Effector memory CD8-positive, alpha-beta T cell (primary cell): ENCODE measurements at regions not wholly inside any gene's neighbourhood (a gene's known extent, or its start where the extent isn't known, plus 50 kb on each side); places are given as distances from the start of the nearest gene placed in this dataset.

Experiments used
- ATAC-seq: fragments of 150-1000 bp; cut with Tn5 transposase; replicated peaks from 2 replicates; pipeline ENCODE4 v1.10.0; 2021; ENCODE audit warnings: mild to moderate bottlenecking, moderate library complexity
- DNase-seq, 3 experiments: peaks; one replicate each; pipeline ENCODE4 v3.0.0; 2021
- H3K27ac Mint-ChIP-seq, 2 donors: one replicate each; pipeline ENCODE4 v1.8.0; 2022; ENCODE audit warnings: mild to moderate bottlenecking in 2 of 2, mixed read lengths in 2 of 2, moderate library complexity in 2 of 2
- H3K27me3 Mint-ChIP-seq, 2 donors: one replicate each; pipeline ENCODE4 v1.8.0; 2022; ENCODE audit warnings: mixed read lengths in 2 of 2
- H3K36me3 Mint-ChIP-seq: one replicate; pipeline ENCODE4 v1.8.0; 2022; ENCODE audit warnings: mild to moderate bottlenecking, moderate library complexity, mixed read lengths; ENCODE audit not compliant: insufficient read depth
- H3K4me1 Mint-ChIP-seq, 2 donors: one replicate each; pipeline ENCODE4 v1.8.0; 2022; ENCODE audit warnings: low read depth in 2 of 2, mixed read lengths in 2 of 2
- H3K4me3 Mint-ChIP-seq, 2 donors: one replicate each; pipeline ENCODE4 v1.8.0; 2022; ENCODE audit warnings: mild to moderate bottlenecking in 2 of 2, mixed read lengths in 2 of 2, moderate library complexity in 2 of 2
- H3K9me3 Mint-ChIP-seq, 2 donors: one replicate each; pipeline ENCODE4 v1.8.0; 2022; ENCODE audit warnings: mixed read lengths in 2 of 2

- Mint-ChIP-seq H3K9me3 (peaks cover 0 to 2% of the 10 kb centered on the region in 2 donors), H3K4me3 (no peak overlapping the region), H3K36me3 (no peaks in the 10 kb centered on the region), H3K27ac (no peak overlapping the region), H3K4me1 (no peaks in the 10 kb centered on the region), H3K27me3 (peaks cover 0 to 6% of the 10 kb centered on the region in 2 donors)
- ATAC-seq = no peak
- no peak for DNase-seq
Measured at GRCh38 chr6:97423190-97423589, 140.2 kb upstream of the MMS22L start.

GRCh38 chr6:97427648-97428047 is 144.6 kb upstream of the MMS22L start:
- Mint-ChIP-seq H3K9me3 (peaks cover 0 to 2% of the 10 kb centered on the region in 2 donors), H3K27me3 (peaks cover 0 to 6% of the 10 kb centered on the region in 2 donors), H3K36me3 (no peaks in the 10 kb centered on the region), H3K27ac (no peak overlapping the region), H3K4me3 (no peak overlapping the region), H3K4me1 (no peaks in the 10 kb centered on the region)
- ATAC-seq = no peak
- DNase-seq = no peak

GRCh38 chr6:97437087-97437486 is 154.1 kb upstream of the MMS22L start:
- Mint-ChIP-seq H3K9me3 (no peaks in the 10 kb centered on the region), H3K27me3 (peaks cover 0 to 8% of the 10 kb centered on the region in 2 donors), H3K4me3 (no peak overlapping the region), H3K36me3 (no peaks in the 10 kb centered on the region), H3K27ac (no peak overlapping the region), H3K4me1 (no peaks in the 10 kb centered on the region)
- no peak for ATAC-seq
- DNase-seq = no peak

GRCh38 chr6:97438011-97438671 is 155.1 kb upstream of the MMS22L start:
- Mint-ChIP-seq H3K27ac (no peak overlapping the region), H3K27me3 (peaks cover 0 to 8% of the 10 kb centered on the region in 2 donors), H3K36me3 (no peaks in the 10 kb centered on the region), H3K9me3 (no peaks in the 10 kb centered on the region), H3K4me3 (no peak overlapping the region), H3K4me1 (no peaks in the 10 kb centered on the region)
- DNase-seq (no peak), ATAC-seq (no peak)

GRCh38 chr6:97440590-97441176 is 157.7 kb upstream of the MMS22L start:
- Mint-ChIP-seq H3K27me3 (no peaks in the 10 kb centered on the region), H3K36me3 (no peaks in the 10 kb centered on the region), H3K27ac (no peak overlapping the region), H3K9me3 (no peaks in the 10 kb centered on the region), H3K4me3 (no peak overlapping the region), H3K4me1 (no peaks in the 10 kb centered on the region)
- no peak for ATAC-seq
- DNase-seq = no peak

- Mint-ChIP-seq H3K36me3 (no peaks in the 10 kb centered on the region), H3K27ac (no peak overlapping the region), H3K27me3 (no peaks in the 10 kb centered on the region), H3K9me3 (no peaks in the 10 kb centered on the region), H3K4me1 (no peaks in the 10 kb centered on the region), H3K4me3 (no peak overlapping the region)
- no peak for ATAC-seq
- DNase-seq = no peak
Measured at GRCh38 chr6:97443408-97444080, 160.5 kb upstream of the MMS22L start.

GRCh38 chr6:97445407-97445806 is 162.4 kb upstream of the MMS22L start:
- no peaks in the 10 kb centered on the region for H3K27me3 Mint-ChIP-seq
- no peak overlapping the region for H3K27ac Mint-ChIP-seq
- no peak overlapping the region for H3K4me3 Mint-ChIP-seq
- DNase-seq (no peak), ATAC-seq (no peak)
- no peaks in the 10 kb centered on the region for H3K36me3 Mint-ChIP-seq
- H3K4me1 Mint-ChIP-seq = no peaks in the 10 kb centered on the region
- H3K9me3 Mint-ChIP-seq = no peaks in the 10 kb centered on the region

- H3K36me3 Mint-ChIP-seq = no peaks in the 10 kb centered on the region
- no peak overlapping the region for H3K4me3 Mint-ChIP-seq
- DNase-seq (no peak), ATAC-seq (no peak)
- H3K9me3 Mint-ChIP-seq = no peaks in the 10 kb centered on the region
- H3K4me1 Mint-ChIP-seq = no peaks in the 10 kb centered on the region
- no peak overlapping the region for H3K27ac Mint-ChIP-seq
- no peaks in the 10 kb centered on the region for H3K27me3 Mint-ChIP-seq
Measured at GRCh38 chr6:97449444-97449966, 166.5 kb upstream of the MMS22L start.

- DNase-seq (no peak), ATAC-seq (no peak)
- H3K27me3 Mint-ChIP-seq = no peaks in the 10 kb centered on the region
- H3K27ac Mint-ChIP-seq = no peak overlapping the region
- no peaks in the 10 kb centered on the region for H3K36me3 Mint-ChIP-seq
- no peak overlapping the region for H3K4me3 Mint-ChIP-seq
- no peaks in the 10 kb centered on the region for H3K4me1 Mint-ChIP-seq
- no peaks in the 10 kb centered on the region for H3K9me3 Mint-ChIP-seq
Measured at GRCh38 chr6:97450087-97450486, 167.1 kb upstream of the MMS22L start.

GRCh38 chr6:97456070-97456469 is 173.1 kb upstream of the MMS22L start:
- DNase-seq (no peak), ATAC-seq (no peak)
- Mint-ChIP-seq H3K27me3 (no peaks in the 10 kb centered on the region), H3K27ac (no peak overlapping the region), H3K36me3 (no peaks in the 10 kb centered on the region), H3K4me1 (no peaks in the 10 kb centered on the region), H3K9me3 (no peaks in the 10 kb centered on the region), H3K4me3 (no peak overlapping the region)

GRCh38 chr6:97459535-97459934 is 176.5 kb upstream of the MMS22L start:
- no peaks in the 10 kb centered on the region for H3K4me1 Mint-ChIP-seq
- no peaks in the 10 kb centered on the region for H3K36me3 Mint-ChIP-seq
- no peaks in the 10 kb centered on the region for H3K27me3 Mint-ChIP-seq
- H3K27ac Mint-ChIP-seq = no peak overlapping the region
- H3K4me3 Mint-ChIP-seq = no peak overlapping the region
- ATAC-seq = no peak
- no peak for DNase-seq
- no peaks in the 10 kb centered on the region for H3K9me3 Mint-ChIP-seq

GRCh38 chr6:97459986-97460385 is 177.0 kb upstream of the MMS22L start:
- H3K4me3 Mint-ChIP-seq = no peak overlapping the region
- no peak overlapping the region for H3K27ac Mint-ChIP-seq
- DNase-seq (no peak), ATAC-seq (no peak)
- no peaks in the 10 kb centered on the region for H3K9me3 Mint-ChIP-seq
- H3K36me3 Mint-ChIP-seq = no peaks in the 10 kb centered on the region
- no peaks in the 10 kb centered on the region for H3K4me1 Mint-ChIP-seq
- no peaks in the 10 kb centered on the region for H3K27me3 Mint-ChIP-seq

- Mint-ChIP-seq H3K36me3 (no peaks in the 10 kb centered on the region), H3K4me1 (no peaks in the 10 kb centered on the region), H3K27me3 (no peaks in the 10 kb centered on the region), H3K9me3 (no peaks in the 10 kb centered on the region), H3K4me3 (no peak overlapping the region), H3K27ac (no peak overlapping the region)
- no peak for ATAC-seq
- no peak for DNase-seq
Measured at GRCh38 chr6:97460394-97461080, 177.5 kb upstream of the MMS22L start.
